Calu3 (cell line): ENCODE measurements at regions not wholly inside any gene's neighbourhood (a gene's known extent, or its start where the extent isn't known, plus 50 kb on each side); places are given as distances from the start of the nearest gene placed in this dataset.

ENCODE experiments used
- BruUV-seq: library from RNA; stranded (reverse); fragments of 400-500 nt; replicated peaks from 2 replicates; lab custom pipeline; 2021; lab: Mats Ljungman, UMichigan
- CTCF ChIA-PET: fragments of 300-600 bp; sonication (Branson Sonifier 250); formaldehyde crosslinking; loops from one replicate; lab custom pipeline; 2022; ENCODE audit warnings: antibody characterized with exemption; lab: Charles Lee
- DNase-seq: peaks from one replicate; pipeline ENCODE4 v3.0.0; 2022
- H3K27ac Mint-ChIP-seq: one replicate; pipeline ENCODE4 v1.8.0; 2022; ENCODE audit warnings: mixed read lengths; ENCODE audit not compliant: unreplicated experiment
- H3K27me3 Mint-ChIP-seq: one replicate; pipeline ENCODE4 v1.8.0; 2022; ENCODE audit warnings: mixed read lengths; ENCODE audit not compliant: unreplicated experiment
- H3K36me3 Mint-ChIP-seq: one replicate; pipeline ENCODE4 v1.8.0; 2022; ENCODE audit warnings: mild to moderate bottlenecking, moderate library complexity, mixed read lengths; ENCODE audit not compliant: insufficient read depth, unreplicated experiment
- H3K4me1 Mint-ChIP-seq: one replicate; pipeline ENCODE4 v1.8.0; 2022; ENCODE audit warnings: mild to moderate bottlenecking, low read depth, mixed read lengths; ENCODE audit not compliant: unreplicated experiment
- H3K4me3 Mint-ChIP-seq: one replicate; pipeline ENCODE4 v1.8.0; 2022; ENCODE audit warnings: mild to moderate bottlenecking, low read depth, moderate library complexity, mixed read lengths; ENCODE audit not compliant: unreplicated experiment
- H3K9me3 Mint-ChIP-seq: one replicate; pipeline ENCODE4 v1.8.0; 2022; ENCODE audit warnings: low read depth, mixed read lengths; ENCODE audit not compliant: unreplicated experiment
- intact Hi-C: fragments of 100-400 bp; cut with micrococcal nuclease; formaldehyde crosslinking; loops from one replicate; pipeline ENCODE4 v1.10.0; 2022; ENCODE audit not compliant: unreplicated experiment
- TF ChIP-seq, protein P1 (sequence below): fragments of 200-600 bp; IDR thresholded peaks from one replicate; pipeline ENCODE4 v1.8.0; 2022; ENCODE audit warnings: antibody characterized with exemption; ENCODE audit not compliant: unreplicated experiment

DNA sequence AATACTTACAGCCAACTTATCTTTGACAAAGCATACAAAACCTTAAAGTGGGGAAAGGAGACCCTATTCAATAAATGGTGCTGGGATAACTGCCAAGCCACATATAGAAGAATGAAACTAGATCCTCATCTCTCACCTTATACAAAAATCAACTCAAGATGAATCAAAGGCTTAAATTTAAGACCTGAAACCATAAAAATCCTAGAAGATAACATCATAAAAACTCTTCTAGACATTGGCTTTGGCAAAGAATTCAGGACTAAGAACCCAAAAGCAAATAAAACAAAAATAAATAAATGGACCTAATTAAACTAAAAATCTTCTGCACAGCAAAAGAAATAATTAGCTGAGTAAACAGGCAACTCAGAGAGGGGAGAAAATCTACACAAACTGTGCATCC is 335.6 kb upstream of the PBX1 start:
- no peaks in the 10 kb centered on the region for H3K27me3 Mint-ChIP-seq
- H3K4me1 Mint-ChIP-seq = no peaks in the 10 kb centered on the region
- no peak overlapping the region for H3K4me3 Mint-ChIP-seq
- no peak for DNase-seq
- CTCF ChIA-PET = no interaction called here
- no TSS peak for BruUV-seq
- no peak overlapping the region for H3K27ac Mint-ChIP-seq
- TF ChIP-seq, protein P1, sequence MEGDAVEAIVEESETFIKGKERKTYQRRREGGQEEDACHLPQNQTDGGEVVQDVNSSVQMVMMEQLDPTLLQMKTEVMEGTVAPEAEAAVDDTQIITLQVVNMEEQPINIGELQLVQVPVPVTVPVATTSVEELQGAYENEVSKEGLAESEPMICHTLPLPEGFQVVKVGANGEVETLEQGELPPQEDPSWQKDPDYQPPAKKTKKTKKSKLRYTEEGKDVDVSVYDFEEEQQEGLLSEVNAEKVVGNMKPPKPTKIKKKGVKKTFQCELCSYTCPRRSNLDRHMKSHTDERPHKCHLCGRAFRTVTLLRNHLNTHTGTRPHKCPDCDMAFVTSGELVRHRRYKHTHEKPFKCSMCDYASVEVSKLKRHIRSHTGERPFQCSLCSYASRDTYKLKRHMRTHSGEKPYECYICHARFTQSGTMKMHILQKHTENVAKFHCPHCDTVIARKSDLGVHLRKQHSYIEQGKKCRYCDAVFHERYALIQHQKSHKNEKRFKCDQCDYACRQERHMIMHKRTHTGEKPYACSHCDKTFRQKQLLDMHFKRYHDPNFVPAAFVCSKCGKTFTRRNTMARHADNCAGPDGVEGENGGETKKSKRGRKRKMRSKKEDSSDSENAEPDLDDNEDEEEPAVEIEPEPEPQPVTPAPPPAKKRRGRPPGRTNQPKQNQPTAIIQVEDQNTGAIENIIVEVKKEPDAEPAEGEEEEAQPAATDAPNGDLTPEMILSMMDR = no peak
- peaks cover 15% of the 10 kb centered on the region for H3K9me3 Mint-ChIP-seq
- no peaks in the 10 kb centered on the region for H3K36me3 Mint-ChIP-seq
- intact Hi-C loops = no loop called here

DNA sequence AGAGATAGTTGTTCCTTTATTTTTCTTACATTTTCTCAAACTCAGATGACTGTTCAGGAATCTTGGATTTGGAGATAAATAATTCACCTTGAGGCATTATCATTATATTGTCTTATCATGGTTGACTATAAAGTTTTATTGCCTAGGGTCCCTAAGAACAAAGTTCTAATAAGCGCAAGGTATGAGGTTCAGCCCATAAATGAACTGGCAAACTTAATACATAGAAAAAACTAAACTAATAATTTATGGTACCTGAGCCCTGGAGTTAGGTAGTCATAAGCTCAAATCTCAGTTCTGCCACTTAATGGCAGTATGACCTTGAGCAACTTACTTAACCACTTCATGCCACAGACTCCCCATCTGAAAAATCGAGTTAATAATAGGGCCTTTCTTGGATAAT is 334.0 kb upstream of the PBX1 start:
- no peaks in the 10 kb centered on the region for H3K4me1 Mint-ChIP-seq
- H3K4me3 Mint-ChIP-seq = no peak overlapping the region
- CTCF ChIA-PET = no interaction called here
- no peak for DNase-seq
- intact Hi-C loops = no loop called here
- H3K27me3 Mint-ChIP-seq = no peaks in the 10 kb centered on the region
- H3K9me3 Mint-ChIP-seq = peaks cover 16% of the 10 kb centered on the region
- no peaks in the 10 kb centered on the region for H3K36me3 Mint-ChIP-seq
- TF ChIP-seq, protein P1 = no peak
- no peak overlapping the region for H3K27ac Mint-ChIP-seq
- no TSS peak for BruUV-seq

DNA sequence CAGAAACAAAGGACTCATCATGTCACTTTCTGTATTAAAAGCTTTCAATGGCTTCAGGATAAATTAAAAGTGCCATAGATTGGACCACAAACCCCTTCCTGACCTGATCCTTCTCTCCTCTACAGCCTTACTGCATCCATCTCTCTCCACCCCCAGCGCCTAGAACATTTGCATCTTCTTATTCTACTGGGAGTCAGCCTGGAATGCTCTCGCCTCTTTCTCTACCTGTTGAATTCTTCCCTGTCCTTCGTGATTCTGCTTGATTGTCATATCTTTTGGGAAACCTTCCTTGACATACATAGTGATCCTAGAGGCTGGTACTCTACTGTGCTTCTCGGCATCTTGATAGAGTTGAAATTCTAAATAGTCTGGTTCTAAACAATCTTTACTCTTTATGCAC is 332.0 kb upstream of the PBX1 start:
- Mint-ChIP-seq H3K27ac (no peak overlapping the region), H3K27me3 (no peaks in the 10 kb centered on the region), H3K36me3 (no peaks in the 10 kb centered on the region), H3K4me3 (no peak overlapping the region), H3K9me3 (peaks cover 16% of the 10 kb centered on the region), H3K4me1 (no peaks in the 10 kb centered on the region)
- intact Hi-C loops = no loop called here
- TF ChIP-seq, protein P1 = no peak
- no peak for DNase-seq
- CTCF ChIA-PET = no interaction called here
- BruUV-seq = no TSS peak

DNA sequence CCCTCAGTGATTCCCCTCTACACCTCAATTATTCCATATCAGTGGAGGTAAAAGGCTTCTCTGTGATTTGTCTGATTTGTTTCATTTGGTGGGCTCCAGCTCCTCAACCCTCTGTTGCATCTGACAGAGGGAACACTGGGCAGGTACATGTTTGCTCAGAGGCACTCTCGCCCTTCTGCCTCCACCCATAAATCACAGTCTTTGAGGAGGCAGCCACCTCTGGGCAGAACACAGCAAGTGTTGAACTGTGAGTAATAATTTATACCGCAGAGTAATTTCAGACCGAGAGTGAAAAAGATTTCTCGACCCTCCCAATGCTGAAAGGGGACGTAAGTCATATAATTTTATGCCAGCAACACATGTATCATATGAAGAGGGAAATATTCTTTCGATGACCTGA is 330.1 kb upstream of the PBX1 start:
- Mint-ChIP-seq H3K36me3 (no peaks in the 10 kb centered on the region), H3K9me3 (peaks cover 16% of the 10 kb centered on the region), H3K4me1 (no peaks in the 10 kb centered on the region), H3K4me3 (no peak overlapping the region), H3K27ac (no peak overlapping the region), H3K27me3 (no peaks in the 10 kb centered on the region)
- BruUV-seq = no TSS peak
- intact Hi-C loops = no loop called here
- CTCF ChIA-PET = no interaction called here
- TF ChIP-seq, protein P1 = no peak
- DNase-seq = no peak
